Prostate gland (tissue), 2 donors: ENCODE measurements at regions not wholly inside any gene's neighbourhood (a gene's known extent, or its start where the extent isn't known, plus 50 kb on each side); places are given as distances from the start of the nearest gene placed in this dataset.
"Not testable (repeated sequence)": the region's sequence is repeated elsewhere in the genome, so short reads cannot be mapped to it uniquely, and the experiment has no call there.

Experiments used
- POLR2A ChIP-seq: fragments of 450-650 bp; IDR thresholded peaks from one replicate; pipeline ENCODE4 v1.6.1; 2016; ENCODE audit warnings: antibody characterized with exemption, mild to moderate bottlenecking
- POLR2AphosphoS5 ChIP-seq: sonication (generic); formaldehyde crosslinking; IDR thresholded peaks from one replicate; pipeline ENCODE4 v1.6.1; 2017; ENCODE audit warnings: antibody characterized with exemption
- TF ChIP-seq, protein P1 (sequence below), 4 experiments: fragments of 200-600 bp in 2 of 4; fragments of 450-650 bp in 2 of 4; sonication (generic) in 2 of 4; IDR thresholded peaks; 1 replicate in 3 of 4; 2 replicates in 1 of 4; pipeline ENCODE4 v1.5.1; 2016 to 2019; ENCODE audit warnings: antibody characterized with exemption in 4 of 4, mild to moderate bottlenecking in 2 of 4, moderate library complexity in 2 of 4

DNA sequence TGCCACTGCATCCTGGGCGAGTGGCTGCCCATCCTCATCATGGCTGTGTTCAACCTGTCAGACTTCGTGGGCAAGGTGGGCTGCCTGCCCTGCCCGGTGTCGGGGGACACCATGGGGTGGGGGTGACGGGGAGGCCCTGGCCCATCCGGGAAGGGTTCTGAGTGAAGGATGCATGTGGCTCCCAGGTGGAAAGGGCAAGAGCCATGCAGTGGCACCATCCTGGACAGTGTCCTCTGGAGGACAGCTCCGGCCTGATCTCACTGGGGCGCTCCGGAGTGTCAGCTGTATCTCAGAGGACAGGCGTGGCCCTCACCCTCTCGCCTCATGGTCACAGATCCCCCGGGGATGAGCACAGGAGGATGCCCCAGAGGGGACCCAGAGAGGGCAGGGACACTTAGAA, 439.6 kb upstream of the ZNF722 start:
- TF ChIP-seq, protein P1, sequence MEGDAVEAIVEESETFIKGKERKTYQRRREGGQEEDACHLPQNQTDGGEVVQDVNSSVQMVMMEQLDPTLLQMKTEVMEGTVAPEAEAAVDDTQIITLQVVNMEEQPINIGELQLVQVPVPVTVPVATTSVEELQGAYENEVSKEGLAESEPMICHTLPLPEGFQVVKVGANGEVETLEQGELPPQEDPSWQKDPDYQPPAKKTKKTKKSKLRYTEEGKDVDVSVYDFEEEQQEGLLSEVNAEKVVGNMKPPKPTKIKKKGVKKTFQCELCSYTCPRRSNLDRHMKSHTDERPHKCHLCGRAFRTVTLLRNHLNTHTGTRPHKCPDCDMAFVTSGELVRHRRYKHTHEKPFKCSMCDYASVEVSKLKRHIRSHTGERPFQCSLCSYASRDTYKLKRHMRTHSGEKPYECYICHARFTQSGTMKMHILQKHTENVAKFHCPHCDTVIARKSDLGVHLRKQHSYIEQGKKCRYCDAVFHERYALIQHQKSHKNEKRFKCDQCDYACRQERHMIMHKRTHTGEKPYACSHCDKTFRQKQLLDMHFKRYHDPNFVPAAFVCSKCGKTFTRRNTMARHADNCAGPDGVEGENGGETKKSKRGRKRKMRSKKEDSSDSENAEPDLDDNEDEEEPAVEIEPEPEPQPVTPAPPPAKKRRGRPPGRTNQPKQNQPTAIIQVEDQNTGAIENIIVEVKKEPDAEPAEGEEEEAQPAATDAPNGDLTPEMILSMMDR (IDR thresholded peaks at IDR 0.05), result not testable (repeated sequence)
- not testable (repeated sequence) for TF ChIP-seq POLR2AphosphoS5, POLR2A
